ENCODE measurements at regions not wholly inside any gene's neighbourhood (a gene's known extent, or its start where the extent isn't known, plus 50 kb on each side); places are given as distances from the start of the nearest gene placed in this dataset.

DNA sequence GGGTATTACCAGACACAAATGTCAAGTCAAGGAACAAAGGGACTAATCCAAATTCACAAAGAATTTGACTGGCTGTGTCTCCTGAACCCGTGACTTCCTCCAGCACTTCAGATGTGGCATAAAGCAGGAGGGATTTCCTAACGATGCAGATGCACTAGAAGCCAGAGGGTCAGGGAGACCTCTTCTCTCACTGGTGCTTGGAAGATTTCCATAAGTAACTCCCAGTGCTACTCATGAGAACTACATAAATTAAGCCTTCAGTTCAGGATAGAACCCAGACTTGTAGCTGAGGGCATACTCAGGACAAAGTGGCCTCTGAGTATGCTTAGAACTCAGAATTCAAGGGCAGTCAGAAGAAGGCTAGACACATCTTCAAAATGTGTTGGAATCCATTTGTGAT lies 83.6 kb upstream of the NRIP1 start (continued):
- TF ChIP-seq XBP1 (CRISPR knock-in tag; IDR thresholded peaks at IDR 0.05) (no peak), FOXK1 (CRISPR knock-in tag; IDR thresholded peaks at IDR 0.05; ENCODE audit: borderline replicate concordance, low read depth) (no peak), MYNN (CRISPR knock-in tag; IDR thresholded peaks at IDR 0.05; ENCODE audit: low read depth) (no peak), HHEX (CRISPR knock-in tag; IDR thresholded peaks at IDR 0.05) (no peak), ZNF567 (CRISPR knock-in tag; IDR thresholded peaks at IDR 0.05; ENCODE audit: borderline replicate concordance) (no peak)
- TF ChIP-seq, protein P1, sequence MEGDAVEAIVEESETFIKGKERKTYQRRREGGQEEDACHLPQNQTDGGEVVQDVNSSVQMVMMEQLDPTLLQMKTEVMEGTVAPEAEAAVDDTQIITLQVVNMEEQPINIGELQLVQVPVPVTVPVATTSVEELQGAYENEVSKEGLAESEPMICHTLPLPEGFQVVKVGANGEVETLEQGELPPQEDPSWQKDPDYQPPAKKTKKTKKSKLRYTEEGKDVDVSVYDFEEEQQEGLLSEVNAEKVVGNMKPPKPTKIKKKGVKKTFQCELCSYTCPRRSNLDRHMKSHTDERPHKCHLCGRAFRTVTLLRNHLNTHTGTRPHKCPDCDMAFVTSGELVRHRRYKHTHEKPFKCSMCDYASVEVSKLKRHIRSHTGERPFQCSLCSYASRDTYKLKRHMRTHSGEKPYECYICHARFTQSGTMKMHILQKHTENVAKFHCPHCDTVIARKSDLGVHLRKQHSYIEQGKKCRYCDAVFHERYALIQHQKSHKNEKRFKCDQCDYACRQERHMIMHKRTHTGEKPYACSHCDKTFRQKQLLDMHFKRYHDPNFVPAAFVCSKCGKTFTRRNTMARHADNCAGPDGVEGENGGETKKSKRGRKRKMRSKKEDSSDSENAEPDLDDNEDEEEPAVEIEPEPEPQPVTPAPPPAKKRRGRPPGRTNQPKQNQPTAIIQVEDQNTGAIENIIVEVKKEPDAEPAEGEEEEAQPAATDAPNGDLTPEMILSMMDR (CRISPR knock-in tag; IDR thresholded peaks at IDR 0.05), result no peak
- TF ChIP-seq, protein P2, sequence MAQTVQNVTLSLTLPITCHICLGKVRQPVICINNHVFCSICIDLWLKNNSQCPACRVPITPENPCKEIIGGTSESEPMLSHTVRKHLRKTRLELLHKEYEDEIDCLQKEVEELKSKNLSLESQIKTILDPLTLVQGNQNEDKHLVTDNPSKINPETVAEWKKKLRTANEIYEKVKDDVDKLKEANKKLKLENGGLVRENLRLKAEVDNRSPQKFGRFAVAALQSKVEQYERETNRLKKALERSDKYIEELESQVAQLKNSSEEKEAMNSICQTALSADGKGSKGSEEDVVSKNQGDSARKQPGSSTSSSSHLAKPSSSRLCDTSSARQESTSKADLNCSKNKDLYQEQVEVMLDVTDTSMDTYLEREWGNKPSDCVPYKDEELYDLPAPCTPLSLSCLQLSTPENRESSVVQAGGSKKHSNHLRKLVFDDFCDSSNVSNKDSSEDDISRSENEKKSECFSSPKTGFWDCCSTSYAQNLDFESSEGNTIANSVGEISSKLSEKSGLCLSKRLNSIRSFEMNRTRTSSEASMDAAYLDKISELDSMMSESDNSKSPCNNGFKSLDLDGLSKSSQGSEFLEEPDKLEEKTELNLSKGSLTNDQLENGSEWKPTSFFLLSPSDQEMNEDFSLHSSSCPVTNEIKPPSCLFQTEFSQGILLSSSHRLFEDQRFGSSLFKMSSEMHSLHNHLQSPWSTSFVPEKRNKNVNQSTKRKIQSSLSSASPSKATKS (CRISPR knock-in tag; IDR thresholded peaks at IDR 0.05), result no peak
- TF ChIP-seq, protein P3, sequence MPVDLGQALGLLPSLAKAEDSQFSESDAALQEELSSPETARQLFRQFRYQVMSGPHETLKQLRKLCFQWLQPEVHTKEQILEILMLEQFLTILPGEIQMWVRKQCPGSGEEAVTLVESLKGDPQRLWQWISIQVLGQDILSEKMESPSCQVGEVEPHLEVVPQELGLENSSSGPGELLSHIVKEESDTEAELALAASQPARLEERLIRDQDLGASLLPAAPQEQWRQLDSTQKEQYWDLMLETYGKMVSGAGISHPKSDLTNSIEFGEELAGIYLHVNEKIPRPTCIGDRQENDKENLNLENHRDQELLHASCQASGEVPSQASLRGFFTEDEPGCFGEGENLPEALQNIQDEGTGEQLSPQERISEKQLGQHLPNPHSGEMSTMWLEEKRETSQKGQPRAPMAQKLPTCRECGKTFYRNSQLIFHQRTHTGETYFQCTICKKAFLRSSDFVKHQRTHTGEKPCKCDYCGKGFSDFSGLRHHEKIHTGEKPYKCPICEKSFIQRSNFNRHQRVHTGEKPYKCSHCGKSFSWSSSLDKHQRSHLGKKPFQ (CRISPR knock-in tag; IDR thresholded peaks at IDR 0.05; ENCODE audit: insufficient replicate concordance), result no peak
